NCI-H2227 treated with DMSO at 0.1 percent for 48 hours (cell line): ENCODE measurements at regions not wholly inside any gene's neighbourhood (a gene's known extent, or its start where the extent isn't known, plus 50 kb on each side); places are given as distances from the start of the nearest gene placed in this dataset.

Experiments used
- DNase-seq: peaks from one replicate; lab custom pipeline; 2025; lab: John Stamatoyannopoulos, UW

DNA sequence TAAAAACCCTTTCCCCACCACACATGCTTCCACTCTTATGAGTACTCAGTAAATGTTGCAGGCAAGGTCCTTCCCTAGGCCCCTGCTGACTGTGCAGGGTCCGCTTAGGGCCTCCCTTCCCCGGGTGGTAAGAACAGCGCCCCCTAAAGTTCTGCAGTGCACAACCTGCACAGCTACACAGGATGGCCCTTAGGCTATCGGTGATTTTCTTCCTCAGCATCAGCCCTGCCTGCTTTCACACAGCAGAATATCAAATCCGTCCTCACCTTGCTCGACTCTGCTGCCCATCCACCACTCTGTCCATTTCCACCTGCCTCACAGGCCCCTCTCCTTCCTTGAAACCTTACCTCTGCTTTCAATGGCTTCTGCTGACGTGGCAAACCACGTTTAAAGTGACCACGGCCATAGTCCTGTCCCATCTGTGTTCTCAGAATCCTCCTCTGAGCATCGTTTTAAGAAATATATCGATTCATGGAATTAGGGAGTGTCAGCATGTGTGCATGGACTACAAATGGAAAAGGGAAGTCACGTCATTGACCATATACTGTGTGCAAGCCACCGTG is 51.4 kb upstream of the TMEM132E start:
- no peak for DNase-seq

DNA sequence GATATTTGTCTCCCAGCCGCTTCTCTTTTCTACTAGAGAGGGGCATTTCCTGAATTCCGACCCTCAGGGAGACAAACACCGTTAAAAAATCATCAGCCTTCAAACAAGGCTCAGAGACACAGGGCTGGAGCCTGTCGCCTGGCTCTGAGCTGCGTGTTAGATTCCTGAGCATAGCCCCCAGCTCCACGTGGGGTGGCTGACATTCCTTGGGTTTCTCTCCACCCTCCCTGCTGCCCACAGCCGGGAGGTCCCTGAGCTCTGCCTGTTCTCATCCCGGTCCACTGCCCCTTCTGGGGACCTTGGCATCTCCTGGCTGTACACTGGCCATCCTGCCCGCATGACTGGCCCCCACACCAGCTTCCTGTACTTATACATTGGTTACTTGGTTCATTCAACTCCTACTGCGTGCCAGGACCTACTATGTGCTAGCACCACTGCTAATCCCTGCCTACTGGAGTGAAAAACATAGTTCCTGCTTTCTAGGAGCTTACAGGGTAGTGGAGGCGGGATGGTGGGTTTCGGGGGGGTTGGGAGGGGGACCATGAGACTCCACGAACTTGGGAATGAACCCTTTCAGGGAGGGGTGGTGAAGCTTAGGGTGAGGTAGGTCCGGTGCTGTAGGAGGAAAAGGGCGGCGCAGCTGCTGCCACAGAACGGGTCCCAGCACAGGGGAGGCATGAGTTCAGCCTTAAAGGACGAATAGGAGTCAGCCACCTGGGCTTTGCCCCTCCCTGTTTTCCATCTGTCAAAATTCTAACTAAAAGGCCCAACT is 52.1 kb upstream of the TMEM132E start:
- no peak for DNase-seq

DNA sequence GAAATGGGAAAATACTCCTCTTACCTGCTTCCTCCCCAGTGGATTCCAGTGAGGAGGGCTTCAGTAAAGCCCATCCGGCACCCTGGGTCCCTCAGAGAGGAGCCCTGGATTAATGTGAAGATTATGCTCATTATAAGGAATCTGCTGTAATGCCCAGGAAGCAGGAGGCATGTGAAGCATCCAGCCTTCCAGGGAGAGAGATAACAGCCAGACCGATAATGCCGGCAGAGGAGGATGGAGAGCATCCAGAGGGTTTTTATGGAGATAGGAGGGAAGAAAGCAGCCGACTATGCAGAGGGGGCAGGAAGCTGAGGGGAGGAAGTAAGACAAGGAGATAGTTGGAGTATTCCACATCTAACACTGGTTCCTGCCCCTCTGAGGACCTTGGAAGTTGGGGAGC is 53.7 kb upstream of the TMEM132E start:
- no peak for DNase-seq

DNA sequence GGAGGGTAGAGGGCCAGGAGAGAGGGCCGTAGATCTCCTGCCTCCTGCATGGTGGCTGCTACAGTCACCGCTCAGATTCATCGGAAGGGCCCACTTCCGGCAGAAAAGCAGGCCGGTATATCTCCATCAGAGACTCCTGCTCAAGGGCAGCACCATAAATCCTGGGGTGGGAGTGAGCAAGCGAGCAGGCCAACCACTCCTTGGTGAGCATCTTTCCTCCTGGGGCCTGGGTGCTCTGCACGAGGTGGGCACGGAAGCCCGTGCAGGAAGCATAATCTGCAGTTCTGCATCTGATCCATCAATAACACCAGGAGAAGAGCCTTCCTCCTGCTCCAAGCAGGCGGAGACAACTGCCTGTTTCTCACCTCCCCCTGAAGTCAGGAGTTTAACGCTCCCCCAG is 57.4 kb upstream of the TMEM132E start:
- no peak for DNase-seq

DNA sequence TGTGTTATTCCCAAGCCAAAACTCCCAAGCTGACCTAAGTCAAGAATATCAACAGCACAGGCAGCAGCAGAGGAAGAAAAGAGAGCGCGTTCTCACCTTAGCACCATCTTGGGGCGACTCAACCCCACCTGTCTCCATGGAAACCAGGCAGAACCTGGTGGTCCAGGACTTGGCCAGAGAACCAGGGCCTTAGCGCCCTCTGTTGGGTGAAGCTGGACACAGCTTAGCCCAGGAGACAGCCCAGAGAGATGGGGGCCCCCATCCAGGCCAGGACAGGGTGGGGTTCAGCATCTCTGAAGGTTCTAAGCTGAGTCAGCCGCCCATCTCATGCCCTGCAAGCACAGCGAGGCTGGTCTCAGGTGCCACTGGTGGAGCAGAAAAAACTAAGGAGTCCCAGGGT is 60.1 kb upstream of the TMEM132E start:
- no peak for DNase-seq

DNA sequence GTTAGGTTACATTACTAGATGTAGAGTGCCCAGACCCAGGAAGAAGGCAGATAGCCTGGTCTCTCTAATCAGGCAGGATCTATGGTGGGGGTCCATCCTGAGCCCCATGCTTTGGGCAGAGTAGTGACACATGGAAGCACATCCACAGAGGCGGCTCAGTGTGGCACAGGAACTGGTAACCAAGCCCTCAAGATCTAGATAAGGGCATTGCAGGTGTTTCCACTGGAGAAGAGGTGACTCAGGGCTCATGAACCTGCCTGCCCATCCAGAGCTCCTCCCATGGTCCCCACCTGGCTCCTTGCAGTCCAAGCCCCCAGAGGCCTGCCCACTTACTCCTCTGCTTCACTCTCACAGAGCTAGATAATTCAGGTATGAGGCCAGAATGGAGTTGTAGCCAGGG is 62.0 kb upstream of the TMEM132E start:
- DNase-seq, result no peak

DNA sequence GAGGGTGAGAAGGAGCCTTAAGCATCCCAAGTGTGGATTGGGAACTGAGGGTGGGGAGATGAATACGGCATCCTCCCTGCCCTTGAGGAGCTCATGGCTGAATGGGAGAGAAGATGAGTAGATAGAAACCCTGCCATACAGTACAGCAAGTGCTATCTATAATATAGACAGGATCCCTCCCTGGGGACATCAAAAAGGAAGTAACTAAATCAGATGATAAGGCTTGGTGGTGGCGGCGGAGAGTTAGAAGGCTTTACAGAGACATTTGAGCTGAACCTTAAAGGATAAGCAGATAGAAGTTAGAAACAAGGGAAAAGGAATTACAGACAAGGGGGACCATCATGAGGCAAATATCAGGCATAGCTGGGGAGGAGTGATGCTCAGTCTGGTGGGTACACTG is 67.5 kb upstream of the TMEM132E start:
- DNase-seq, result no peak

DNA sequence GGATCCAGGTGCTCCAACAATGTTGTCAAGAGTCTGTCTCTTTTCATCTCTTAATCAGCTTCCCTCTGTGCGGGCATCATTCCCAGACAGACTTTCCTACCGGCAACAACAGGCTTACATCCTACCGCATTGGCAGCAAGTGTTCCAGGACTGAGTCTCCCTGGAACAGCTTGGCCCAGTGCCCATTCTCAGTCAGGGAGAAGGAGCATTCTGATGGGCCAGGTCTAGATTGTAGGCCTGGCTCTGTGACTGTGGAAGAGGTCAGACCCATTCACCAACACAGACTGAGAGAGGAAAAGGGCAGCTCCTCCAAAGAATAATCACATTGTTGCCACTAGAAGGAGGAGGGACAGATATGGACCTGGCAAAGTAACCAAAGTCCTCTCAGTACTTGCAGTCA is 68.1 kb upstream of the TMEM132E start:
- DNase-seq, result no peak

DNA sequence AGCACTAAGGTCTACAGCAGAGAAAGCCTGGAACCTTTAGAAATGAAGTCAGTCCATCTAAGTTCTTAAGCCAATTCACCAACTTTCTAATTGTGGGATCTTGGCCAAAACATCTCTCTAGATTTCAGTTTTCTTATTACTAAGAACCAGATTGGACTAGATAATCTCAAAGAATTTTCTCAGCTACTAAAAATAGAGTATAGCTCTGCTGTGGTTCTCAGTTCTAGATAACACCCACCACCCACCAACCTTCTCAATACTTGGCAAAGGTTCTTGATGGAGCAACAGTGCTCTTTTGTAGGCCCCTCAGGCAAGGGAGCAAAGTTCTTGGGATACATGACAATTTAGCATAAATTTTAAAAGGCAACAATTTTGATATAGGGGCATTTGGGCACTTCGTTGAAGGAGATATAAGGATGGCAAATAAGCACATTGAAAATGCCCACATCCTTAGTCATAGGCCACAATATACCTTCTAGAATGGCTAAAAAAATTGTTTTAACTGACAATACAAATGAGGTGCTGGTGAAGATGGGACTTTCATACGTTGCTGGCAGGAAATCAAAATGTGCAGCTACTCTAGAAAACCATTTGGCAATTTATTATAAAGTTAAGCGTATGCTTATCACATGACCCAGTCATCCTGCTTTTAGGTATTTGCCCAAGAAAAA is 74.4 kb upstream of the TMEM132E start:
- no peak for DNase-seq

DNA sequence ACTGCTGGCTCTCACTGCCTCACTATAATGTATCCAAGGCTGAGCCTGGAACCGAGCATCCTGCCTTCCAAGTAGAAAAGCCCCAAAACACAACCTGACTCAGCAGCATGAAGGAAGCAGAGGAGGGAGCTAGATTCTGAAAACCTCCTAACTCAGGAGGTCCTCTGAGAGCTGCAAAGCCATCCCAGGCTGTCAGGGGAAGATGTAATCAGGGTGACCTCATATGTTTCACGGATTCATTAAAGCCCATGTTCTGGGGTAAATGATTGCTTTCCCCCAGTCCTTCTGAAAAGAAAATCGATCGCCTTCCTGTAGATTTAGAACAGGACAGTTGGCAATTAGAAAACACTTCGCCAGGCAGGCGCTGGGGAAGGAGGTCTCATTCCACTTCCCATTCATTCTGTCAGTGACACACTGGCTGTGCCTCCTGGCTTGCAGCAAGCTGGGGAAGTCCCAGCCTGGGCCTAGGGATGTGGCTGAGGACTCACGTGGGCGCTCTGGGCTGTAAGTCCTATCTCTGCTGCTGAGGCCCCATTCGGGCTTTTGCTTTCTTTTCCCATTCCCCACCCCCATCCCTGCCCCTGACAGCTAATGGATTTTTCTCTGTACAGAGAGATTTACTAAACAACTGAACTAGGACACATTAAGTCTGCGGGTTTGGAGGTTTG is 75.7 kb upstream of the TMEM132E start:
- DNase-seq, result peak; percentile 78

DNA sequence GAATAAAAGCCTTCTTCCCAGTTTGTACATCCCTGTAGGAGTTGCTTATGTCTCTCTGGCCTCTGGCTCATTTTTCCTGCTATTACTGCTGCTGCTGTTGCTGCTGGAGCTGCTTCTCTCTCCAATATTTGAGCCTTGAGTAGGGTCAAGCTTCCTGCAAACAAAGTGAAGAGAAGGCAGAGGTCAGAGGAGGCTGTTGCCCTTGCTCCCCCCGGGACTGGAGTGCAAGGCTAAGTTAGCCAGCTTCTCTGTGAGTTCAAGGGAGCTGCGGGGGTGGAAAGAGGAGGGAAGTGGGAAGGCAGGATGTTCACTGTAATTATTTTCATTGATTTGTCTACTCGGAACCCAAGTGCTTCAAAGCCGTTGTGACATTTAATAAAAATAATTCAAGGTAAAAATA is 77.0 kb upstream of the TMEM132E start:
- peak; percentile 36 for DNase-seq

DNA sequence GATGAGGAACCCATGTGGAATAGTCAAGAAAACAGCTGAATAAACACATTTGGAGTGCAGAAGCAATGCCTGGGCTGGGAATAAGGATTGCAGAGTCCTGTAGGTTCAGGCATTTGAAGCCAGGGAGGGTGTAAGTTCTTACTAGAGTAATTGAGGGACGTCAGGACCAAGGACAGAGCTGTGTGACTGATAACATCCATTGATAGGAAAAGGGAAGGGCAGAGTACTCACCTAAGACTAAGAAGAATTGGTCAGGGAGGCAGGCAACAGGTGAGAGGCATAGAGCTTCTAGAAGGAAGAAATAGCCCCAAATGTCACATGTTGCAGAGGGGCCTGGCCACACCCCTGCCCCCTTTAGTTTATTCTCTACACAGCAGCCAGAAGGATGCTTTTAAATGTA is 79.8 kb upstream of the TMEM132E start:
- DNase-seq, result no peak

DNA sequence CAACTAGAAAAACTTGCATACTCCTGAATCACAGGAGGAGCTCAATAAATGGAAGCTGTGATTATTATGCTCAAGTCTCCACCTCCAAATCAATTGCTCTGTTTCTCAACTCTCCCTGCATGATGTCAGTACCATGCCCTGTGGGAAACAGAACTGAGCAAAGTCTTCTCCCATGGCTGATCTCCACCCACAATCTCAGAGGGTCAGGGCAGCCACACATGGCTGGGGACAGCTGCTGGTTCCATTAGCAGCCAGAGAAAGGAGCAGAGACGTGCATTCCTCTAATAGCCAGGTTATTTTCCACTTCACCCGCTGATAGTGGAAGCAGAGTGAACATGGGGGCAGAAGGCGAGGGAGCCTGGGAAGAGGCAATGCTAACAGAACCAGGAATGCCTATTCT is 85.5 kb upstream of the TMEM132E start:
- DNase-seq, result peak; percentile 17

DNA sequence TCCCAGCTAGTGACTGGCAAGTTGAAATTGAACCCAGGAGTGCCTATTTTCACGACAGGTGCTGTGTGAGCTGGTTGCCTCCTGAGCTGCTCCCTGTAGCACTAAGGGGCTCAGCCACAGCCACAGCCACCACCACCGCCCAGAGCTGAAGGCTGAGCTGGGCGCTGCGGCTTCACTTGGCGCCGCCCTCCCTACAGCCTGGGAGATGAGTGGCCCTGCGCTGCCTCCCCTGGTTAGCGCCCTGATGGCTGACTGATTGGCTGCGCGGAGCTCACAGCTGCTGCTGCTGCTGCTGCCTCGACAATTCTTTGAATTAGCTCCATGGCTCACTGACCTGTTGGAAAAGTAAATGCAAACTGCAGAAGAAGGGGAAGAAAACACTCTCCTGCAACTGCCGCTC is 91.8 kb upstream of the TMEM132E start:
- peak; percentile 30 for DNase-seq

DNA sequence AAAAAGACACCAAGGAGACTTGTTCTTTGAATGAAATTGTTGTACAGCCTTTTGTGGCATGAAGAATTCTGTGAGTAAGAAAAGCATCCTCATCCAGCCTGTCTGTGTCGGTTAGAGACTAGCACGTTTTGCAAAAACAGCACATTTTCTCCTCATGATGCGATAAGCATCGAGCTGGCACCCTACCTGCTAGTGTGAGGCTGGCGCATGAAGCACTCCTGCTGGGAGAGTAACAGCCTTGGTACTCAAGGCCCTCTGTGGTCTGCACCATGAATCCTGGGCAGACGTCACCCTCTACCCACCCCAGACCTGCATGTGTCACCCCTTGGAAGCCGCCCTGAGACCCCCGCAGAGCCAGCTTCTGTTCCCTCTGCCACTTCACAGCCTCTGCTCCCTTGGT is 92.6 kb upstream of the TMEM132E start:
- DNase-seq, result no peak

DNA sequence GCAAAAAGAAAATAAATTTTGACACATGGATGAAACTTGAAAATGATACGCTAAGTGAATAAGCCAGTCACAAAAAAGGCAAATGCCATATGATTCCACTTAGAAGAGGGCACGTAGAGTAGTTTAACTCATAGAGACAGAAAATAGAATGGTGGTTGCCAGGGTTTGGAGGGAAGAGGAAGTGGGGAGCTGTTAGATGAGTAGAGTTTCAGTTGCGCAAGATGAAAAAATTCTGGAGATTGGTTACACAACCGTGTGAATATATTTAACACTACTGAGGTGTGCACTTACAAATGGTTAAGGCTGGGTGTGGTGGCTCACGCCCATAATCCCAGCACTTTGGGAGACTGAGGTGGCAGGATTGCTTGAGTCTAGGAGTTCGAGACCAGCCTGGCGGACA is 93.4 kb upstream of the TMEM132E start:
- no peak for DNase-seq

DNA sequence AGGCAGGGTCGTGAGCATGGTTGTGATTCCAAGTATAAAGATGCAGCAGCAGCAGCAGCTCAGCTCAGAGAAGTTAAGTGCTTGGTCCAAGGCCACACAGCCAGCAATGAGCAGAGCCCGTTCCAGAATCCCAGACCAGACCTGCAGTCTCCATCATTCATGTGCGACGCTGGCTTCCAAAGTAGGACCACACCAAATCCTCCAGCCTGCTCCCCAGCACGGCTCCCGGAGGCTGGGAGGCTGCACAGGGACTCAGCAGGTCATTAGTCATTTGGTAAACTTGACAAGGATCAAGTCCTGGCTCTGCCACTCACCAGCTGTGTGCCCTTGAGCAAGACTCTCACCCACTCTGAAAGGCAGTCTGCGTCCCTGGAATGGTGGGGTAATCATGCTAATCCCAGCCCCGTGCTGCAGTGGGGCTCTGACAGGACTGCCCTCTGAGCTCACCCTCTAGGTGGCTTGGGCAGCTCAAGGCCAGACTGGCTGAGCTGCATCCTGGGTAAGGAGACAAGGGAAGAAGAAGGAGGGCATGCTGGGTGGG is 95.1 kb upstream of the TMEM132E start:
- no peak for DNase-seq

DNA sequence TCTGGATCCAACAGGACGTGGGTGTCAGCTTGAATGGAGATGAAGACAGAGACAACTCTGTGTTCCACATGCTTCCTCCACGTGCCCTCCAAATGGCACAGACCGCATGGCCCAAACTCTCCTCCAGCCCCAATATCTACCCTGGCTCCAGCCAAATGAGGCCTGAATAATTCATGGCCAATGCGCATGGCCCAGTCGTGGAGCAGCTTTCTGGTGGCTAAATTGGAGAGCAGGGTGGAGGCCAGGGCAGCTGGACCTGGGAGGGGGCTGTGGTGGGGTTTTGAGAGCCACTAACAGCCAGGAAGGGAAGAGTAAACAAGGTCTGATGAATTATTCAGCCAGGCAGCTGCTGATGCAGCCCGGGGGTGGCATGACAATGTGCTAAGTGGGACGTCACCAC is 96.7 kb upstream of the TMEM132E start:
- no peak for DNase-seq

DNA sequence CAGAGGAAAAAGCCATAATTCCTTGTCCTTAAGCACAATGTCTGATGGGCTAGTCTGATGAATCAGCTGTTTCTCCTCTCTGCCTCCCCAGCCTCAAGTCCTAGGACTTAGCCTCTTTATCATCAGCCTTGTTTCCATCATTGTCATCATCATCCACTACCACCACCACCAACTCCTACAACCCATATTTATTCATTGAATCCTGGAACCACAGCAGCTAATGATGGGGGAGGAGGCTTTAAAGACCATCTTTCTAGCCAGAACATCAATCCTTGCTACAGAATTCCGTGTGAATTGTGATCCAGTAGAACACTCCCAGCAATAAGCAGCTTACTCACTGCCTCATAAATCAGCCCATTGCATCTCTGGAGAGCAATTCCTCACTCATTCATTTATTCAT is 97.6 kb upstream of the TMEM132E start:
- no peak for DNase-seq

DNA sequence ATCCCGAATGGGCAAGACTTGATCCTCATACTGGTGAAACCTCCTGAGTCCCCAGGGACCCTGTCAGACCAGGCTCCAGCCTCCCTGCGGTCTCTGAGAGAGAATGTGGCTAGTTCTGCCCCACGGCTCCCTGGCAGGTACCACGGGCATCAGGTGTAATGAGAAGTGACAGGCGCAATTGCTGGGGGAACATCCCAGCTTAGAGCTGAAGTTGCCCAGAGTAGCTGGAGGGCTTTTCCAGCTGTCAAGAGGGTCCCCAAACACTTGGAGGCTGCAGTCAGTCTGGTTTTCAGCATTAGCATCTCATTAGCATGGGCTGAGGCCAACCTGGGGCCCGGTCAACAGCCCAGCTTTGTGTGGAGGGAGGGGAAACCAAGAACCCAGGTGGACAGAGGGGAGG is 100.0 kb upstream of the TMEM132E start:
- no peak for DNase-seq

DNA sequence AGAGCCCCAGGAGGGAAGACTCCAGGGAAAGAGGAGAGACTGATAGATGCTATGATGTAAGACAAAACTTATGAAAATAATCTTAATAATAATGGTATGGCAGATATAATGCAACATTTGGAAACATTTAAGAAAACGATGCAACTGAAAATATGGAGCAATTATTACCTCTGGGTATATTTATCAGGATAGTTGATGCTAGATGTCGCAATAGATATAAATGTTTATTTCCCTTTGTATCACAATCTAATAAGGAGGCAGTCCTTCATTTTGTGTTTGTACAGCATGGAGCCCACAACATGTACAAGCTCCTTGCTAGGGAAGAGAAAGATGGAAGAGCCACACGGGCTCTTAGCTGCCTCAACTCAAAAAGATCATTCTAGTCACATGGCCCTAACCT is 101.1 kb upstream of the TMEM132E start:
- DNase-seq, result no peak

DNA sequence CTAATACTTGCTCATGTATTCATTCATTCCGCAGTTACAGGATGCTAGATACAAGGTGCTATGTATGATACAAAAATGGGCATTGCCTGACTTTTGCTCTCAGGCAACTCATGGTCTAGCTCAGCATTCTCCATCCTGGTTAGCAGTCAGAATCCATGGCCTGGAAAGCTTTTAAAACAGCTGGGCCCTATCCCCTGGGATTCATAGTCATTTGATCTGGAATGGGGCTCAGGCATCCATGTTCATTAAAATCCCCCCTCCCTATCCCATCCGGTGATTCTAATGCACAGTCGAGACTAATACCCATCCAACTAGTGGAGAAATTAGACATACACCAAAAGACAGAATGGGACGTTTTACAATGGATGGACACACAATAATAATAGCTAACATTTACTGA is 104.1 kb upstream of the TMEM132E start:
- no peak for DNase-seq

DNA sequence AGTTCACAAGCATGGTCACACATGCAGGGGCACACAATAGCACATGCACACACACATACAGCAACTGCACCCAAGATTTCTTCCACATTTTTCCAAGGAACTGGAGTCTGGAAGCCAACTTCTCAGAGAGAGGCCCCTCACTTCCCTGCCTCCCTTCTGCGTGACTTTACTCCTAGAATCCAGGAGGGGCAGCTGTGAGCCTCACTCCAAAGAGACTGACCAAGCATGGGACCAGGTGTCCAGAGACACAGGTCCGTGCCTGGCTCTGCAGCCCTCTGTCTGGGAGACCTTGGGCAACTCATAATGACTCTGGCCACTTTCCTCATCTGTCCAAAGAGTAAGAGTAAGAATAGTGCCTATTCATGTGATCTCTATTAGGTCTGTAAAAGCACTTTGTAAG is 104.7 kb upstream of the TMEM132E start:
- no peak for DNase-seq
